ENCODE measurements at regions not wholly inside any gene's neighbourhood (a gene's known extent, or its start where the extent isn't known, plus 50 kb on each side); places are given as distances from the start of the nearest gene placed in this dataset.

- no peak for DNase-seq (ENCODE audit: low read depth in 4 of 4, low spot score in 3 of 4)
These were observed 358.3 kb upstream of the IRX1 start for GRCh38 chr5:3237276-3237868.

- no peak for DNase-seq (ENCODE audit: low read depth in 4 of 4, low spot score in 3 of 4)
These were observed 361.1 kb upstream of the IRX1 start for GRCh38 chr5:3234566-3234965.

- DNase-seq (ENCODE audit: low read depth in 4 of 4, low spot score in 3 of 4), result no peak
These were observed 364.7 kb upstream of the IRX1 start for GRCh38 chr5:3230941-3231340.

- DNase-seq (ENCODE audit: low read depth in 4 of 4, low spot score in 3 of 4), result no peak
These were observed 365.4 kb upstream of the IRX1 start for GRCh38 chr5:3230254-3230653.

GRCh38 chr5:3226196-3226920 is 369.3 kb upstream of the IRX1 start:
- no peak for DNase-seq (ENCODE audit: low read depth in 4 of 4, low spot score in 3 of 4)

GRCh38 chr5:3225201-3225960 is 370.3 kb upstream of the IRX1 start:
- no peak for DNase-seq (ENCODE audit: low read depth in 4 of 4, low spot score in 3 of 4)

- DNase-seq (ENCODE audit: low read depth in 4 of 4, low spot score in 3 of 4), result no peak
These were observed 372.7 kb upstream of the IRX1 start for GRCh38 chr5:3222924-3223323.

- no peak for DNase-seq (ENCODE audit: low read depth in 4 of 4, low spot score in 3 of 4)
These were observed 374.2 kb upstream of the IRX1 start for GRCh38 chr5:3221432-3221831.

- DNase-seq (ENCODE audit: low read depth in 4 of 4, low spot score in 3 of 4), result no peak
These were observed 374.9 kb upstream of the IRX1 start for GRCh38 chr5:3220638-3221288.

GRCh38 chr5:3220201-3220600 is 375.4 kb upstream of the IRX1 start:
- no peak for DNase-seq (ENCODE audit: low read depth in 4 of 4, low spot score in 3 of 4)

GRCh38 chr5:3218916-3219650 is 376.5 kb upstream of the IRX1 start:
- no peak for DNase-seq (ENCODE audit: low read depth in 4 of 4, low spot score in 3 of 4)

GRCh38 chr5:3217771-3218495 is 377.7 kb upstream of the IRX1 start:
- no peak for DNase-seq (ENCODE audit: low read depth in 4 of 4, low spot score in 3 of 4)

GRCh38 chr5:3217114-3217513 is 378.5 kb upstream of the IRX1 start:
- no peak for DNase-seq (ENCODE audit: low read depth in 4 of 4, low spot score in 3 of 4)

- DNase-seq (ENCODE audit: low read depth in 4 of 4, low spot score in 3 of 4), result no peak
These were observed 379.2 kb upstream of the IRX1 start for GRCh38 chr5:3216386-3216785.

GRCh38 chr5:3214838-3215374 is 380.7 kb upstream of the IRX1 start:
- DNase-seq (ENCODE audit: low read depth in 4 of 4, low spot score in 3 of 4), result no peak

GRCh38 chr5:3214396-3214795 is 381.2 kb upstream of the IRX1 start:
- no peak for DNase-seq (ENCODE audit: low read depth in 4 of 4, low spot score in 3 of 4)

- DNase-seq (ENCODE audit: low read depth in 4 of 4, low spot score in 3 of 4), result no peak
These were observed 382.8 kb upstream of the IRX1 start for GRCh38 chr5:3212869-3213268.

GRCh38 chr5:3210531-3210930 is 385.1 kb upstream of the IRX1 start:
- DNase-seq (ENCODE audit: low read depth in 4 of 4, low spot score in 3 of 4), result no peak

GRCh38 chr5:3209918-3210317 is 385.7 kb upstream of the IRX1 start:
- DNase-seq (ENCODE audit: low read depth in 4 of 4, low spot score in 3 of 4), result no peak

GRCh38 chr5:3202570-3202969 is 393.1 kb upstream of the IRX1 start:
- DNase-seq (ENCODE audit: low read depth in 4 of 4, low spot score in 3 of 4), result no peak

All from right renal pelvis (tissue), 4 donors.